ENCODE measurements at regions not wholly inside any gene's neighbourhood (a gene's known extent, or its start where the extent isn't known, plus 50 kb on each side); places are given as distances from the start of the nearest gene placed in this dataset.

DNA sequence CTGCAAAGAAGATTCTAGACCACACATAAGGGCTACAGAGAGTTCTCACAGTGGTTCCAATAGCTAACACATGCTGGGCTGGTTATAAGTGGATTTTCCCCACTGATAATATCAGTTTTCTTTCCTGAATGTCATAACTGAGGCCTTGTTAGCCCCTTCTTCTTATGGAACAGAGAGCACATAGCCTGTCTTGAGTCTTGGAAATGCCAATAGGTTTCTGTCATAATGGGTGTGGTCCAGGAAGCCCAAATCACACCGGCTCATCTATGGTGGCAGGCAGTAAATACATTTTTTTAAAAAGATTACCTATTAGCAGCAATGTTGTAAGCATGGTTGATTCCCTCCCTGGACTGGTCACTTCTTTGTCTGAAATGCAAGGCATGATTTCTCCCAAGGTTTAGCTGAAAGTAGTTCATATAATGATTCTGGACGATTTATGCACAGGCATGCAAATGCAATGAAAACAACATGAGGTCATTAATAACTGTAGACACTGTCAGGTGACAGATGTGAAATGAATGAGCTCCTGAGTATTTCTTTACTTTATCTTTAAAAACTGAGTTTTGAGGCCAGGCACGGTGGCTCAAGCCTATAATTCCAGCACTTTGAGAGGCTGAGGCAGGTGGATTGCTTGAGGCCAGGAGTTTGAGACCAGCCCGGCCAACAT is 67.2 kb upstream of the ATP2C1 start:
- TF ChIP-seq, protein P1, sequence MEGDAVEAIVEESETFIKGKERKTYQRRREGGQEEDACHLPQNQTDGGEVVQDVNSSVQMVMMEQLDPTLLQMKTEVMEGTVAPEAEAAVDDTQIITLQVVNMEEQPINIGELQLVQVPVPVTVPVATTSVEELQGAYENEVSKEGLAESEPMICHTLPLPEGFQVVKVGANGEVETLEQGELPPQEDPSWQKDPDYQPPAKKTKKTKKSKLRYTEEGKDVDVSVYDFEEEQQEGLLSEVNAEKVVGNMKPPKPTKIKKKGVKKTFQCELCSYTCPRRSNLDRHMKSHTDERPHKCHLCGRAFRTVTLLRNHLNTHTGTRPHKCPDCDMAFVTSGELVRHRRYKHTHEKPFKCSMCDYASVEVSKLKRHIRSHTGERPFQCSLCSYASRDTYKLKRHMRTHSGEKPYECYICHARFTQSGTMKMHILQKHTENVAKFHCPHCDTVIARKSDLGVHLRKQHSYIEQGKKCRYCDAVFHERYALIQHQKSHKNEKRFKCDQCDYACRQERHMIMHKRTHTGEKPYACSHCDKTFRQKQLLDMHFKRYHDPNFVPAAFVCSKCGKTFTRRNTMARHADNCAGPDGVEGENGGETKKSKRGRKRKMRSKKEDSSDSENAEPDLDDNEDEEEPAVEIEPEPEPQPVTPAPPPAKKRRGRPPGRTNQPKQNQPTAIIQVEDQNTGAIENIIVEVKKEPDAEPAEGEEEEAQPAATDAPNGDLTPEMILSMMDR (conservative IDR thresholded peaks at IDR 0.05) = no peak
- no peak for TF ChIP-seq ZFX (IDR thresholded peaks at IDR 0.05)
